Endodermal cell (in vitro differentiated cells): ENCODE measurements at regions not wholly inside any gene's neighbourhood (a gene's known extent, or its start where the extent isn't known, plus 50 kb on each side); places are given as distances from the start of the nearest gene placed in this dataset.
"Not testable (repeated sequence)": the region's sequence is repeated elsewhere in the genome, so short reads cannot be mapped to it uniquely, and the experiment has no call there.

Source experiments
- DNase-seq: peaks from one replicate; pipeline ENCODE4 v3.0.0-alpha.2; 2017
- H3K27ac ChIP-seq: 2 replicates; pipeline ENCODE4 v1.5.1; 2013; ENCODE audit warnings: mild to moderate bottlenecking, low read depth, low read length, moderate library complexity
- H3K27me3 ChIP-seq: 2 replicates; pipeline ENCODE4 v1.6.1; 2013; ENCODE audit warnings: mild to moderate bottlenecking, low read length, moderate library complexity; ENCODE audit not compliant: insufficient read depth, control insufficient read depth, poor library complexity, severe bottlenecking
- H3K36me3 ChIP-seq: 2 replicates; pipeline ENCODE4 v1.7.0; 2013; ENCODE audit warnings: mild to moderate bottlenecking, low read length, moderate library complexity; ENCODE audit not compliant: control insufficient read depth, insufficient read depth
- H3K4me1 ChIP-seq: one replicate; pipeline ENCODE4 v1.7.0; 2013; ENCODE audit warnings: low read length; ENCODE audit not compliant: control insufficient read depth, insufficient read depth
- H3K4me3 ChIP-seq: 2 replicates; pipeline ENCODE4 v1.5.1; 2013; ENCODE audit warnings: mild to moderate bottlenecking, low read length, moderate library complexity
- H3K9ac ChIP-seq: 2 replicates; pipeline ENCODE4 v1.6.1; 2013; ENCODE audit warnings: mild to moderate bottlenecking, low read length, moderate library complexity; ENCODE audit not compliant: poor library complexity, severe bottlenecking; ENCODE audit errors: extremely low read depth
- H3K9me3 ChIP-seq: 2 replicates; pipeline ENCODE4 v1.6.1; 2013; ENCODE audit warnings: mild to moderate bottlenecking, low read length, moderate library complexity; ENCODE audit not compliant: control insufficient read depth
- H3K27ac Mint-ChIP-seq: 2 replicates; pipeline ENCODE4 v1.8.0; 2020; ENCODE audit warnings: mixed read lengths
- H3K27me3 Mint-ChIP-seq: 2 replicates; pipeline ENCODE4 v1.8.0; 2021; ENCODE audit warnings: mild to moderate bottlenecking, mixed read lengths; ENCODE audit not compliant: insufficient read depth
- H3K36me3 Mint-ChIP-seq: 2 replicates; pipeline ENCODE4 v1.8.0; 2020; ENCODE audit warnings: low read depth, mixed read lengths
- H3K4me1 Mint-ChIP-seq: 2 replicates; pipeline ENCODE4 v1.8.0; 2020; ENCODE audit warnings: mixed read lengths
- H3K4me3 Mint-ChIP-seq: 2 replicates; pipeline ENCODE4 v1.8.0; 2020; ENCODE audit warnings: mild to moderate bottlenecking, moderate library complexity, mixed read lengths
- H3K9me3 Mint-ChIP-seq: 2 replicates; pipeline ENCODE4 v1.8.0; 2020; ENCODE audit warnings: mild to moderate bottlenecking, mixed read lengths
- CTCF ChIP-seq: fragments of 200-600 bp; sonication (generic); conservative IDR thresholded peaks from 2 replicates; pipeline ENCODE4 v1.5.0; 2021; ENCODE audit warnings: antibody characterized with exemption, mild to moderate bottlenecking
- WGBS, 2 experiments: methylation state at CpG; one replicate each; pipeline versions ENCODE4 v1.1.5 to v1.1.7; 2013; ENCODE audit warnings: missing lambda C conversion rate in 2 of 2, mixed read lengths in 1 of 2; ENCODE audit not compliant: insufficient coverage in 1 of 2, insufficient read length in 1 of 2; 5-methylcytosine and 5-hydroxymethylcytosine counted together

- Histone ChIP-seq H3K27me3 (no peaks in the 10 kb centered on the region), H3K36me3 (no peaks in the 10 kb centered on the region), H3K4me3 (no peak overlapping the region), H3K9me3 (no peaks in the 10 kb centered on the region), H3K9ac (no peak overlapping the region), H3K4me1 (no peaks in the 10 kb centered on the region), H3K27ac (no peak overlapping the region)
- TF ChIP-seq CTCF: no peak
- Mint-ChIP-seq H3K36me3 (no peaks in the 10 kb centered on the region), H3K9me3 (no peaks in the 10 kb centered on the region), H3K27ac (no peak overlapping the region), H3K27me3 (peaks cover 2% of the 10 kb centered on the region), H3K4me3 (no peak overlapping the region), H3K4me1 (no peaks in the 10 kb centered on the region)
- 93 to 100% methylated on average over 4 to 8 of the region's 8 CpGs for WGBS, 2 experiments
- no peak for DNase-seq
Observed at GRCh38 chr10:33917069-33917780, 582.8 kb upstream of the NRP1 start.

- Histone ChIP-seq H3K9me3 (no peaks in the 10 kb centered on the region), H3K27ac (no peak overlapping the region), H3K9ac (no peak overlapping the region), H3K27me3 (no peaks in the 10 kb centered on the region), H3K4me3 (no peak overlapping the region), H3K4me1 (no peaks in the 10 kb centered on the region), H3K36me3 (no peaks in the 10 kb centered on the region)
- no peak overlapping the region for H3K27ac Mint-ChIP-seq
- 83 to 96% methylated on average over 1 to 2 of the region's 2 CpGs for WGBS, 2 experiments
- H3K27me3 Mint-ChIP-seq: peaks cover 2% of the 10 kb centered on the region
- H3K9me3 Mint-ChIP-seq: no peaks in the 10 kb centered on the region
- no peaks in the 10 kb centered on the region for H3K4me1 Mint-ChIP-seq
- no peaks in the 10 kb centered on the region for H3K36me3 Mint-ChIP-seq
- H3K4me3 Mint-ChIP-seq: no peak overlapping the region
- no peak for TF ChIP-seq CTCF
- no peak for DNase-seq
Observed at GRCh38 chr10:33914746-33915145, 580.3 kb upstream of the NRP1 start.

- H3K4me1 Mint-ChIP-seq: no peaks in the 10 kb centered on the region
- no peaks in the 10 kb centered on the region for H3K36me3 ChIP-seq
- no peaks in the 10 kb centered on the region for H3K9me3 Mint-ChIP-seq
- no peaks in the 10 kb centered on the region for H3K27me3 ChIP-seq
- no peak overlapping the region for H3K27ac ChIP-seq
- no peak for TF ChIP-seq CTCF
- H3K4me3 Mint-ChIP-seq: no peak overlapping the region
- H3K27me3 Mint-ChIP-seq: peaks cover 2% of the 10 kb centered on the region
- H3K36me3 Mint-ChIP-seq: no peaks in the 10 kb centered on the region
- H3K9me3 ChIP-seq: no peaks in the 10 kb centered on the region
- H3K9ac ChIP-seq: no peak overlapping the region
- no peak overlapping the region for H3K27ac Mint-ChIP-seq
- no peak for DNase-seq
- H3K4me1 ChIP-seq: no peaks in the 10 kb centered on the region
- H3K4me3 ChIP-seq: no peak overlapping the region
- 95% methylated on average over 2 of the region's 3 CpGs; no CpG with 5 or more reads in 1 of the 2 experiments for WGBS, 2 experiments
Observed at GRCh38 chr10:33913194-33913593, 578.7 kb upstream of the NRP1 start.

- H3K4me1 Mint-ChIP-seq, H3K4me3 ChIP-seq, DNase-seq, H3K27ac ChIP-seq, H3K9me3 ChIP-seq, H3K36me3 Mint-ChIP-seq, H3K36me3 ChIP-seq, H3K9me3 Mint-ChIP-seq, H3K4me1 ChIP-seq, H3K4me3 Mint-ChIP-seq, H3K9ac ChIP-seq, H3K27ac Mint-ChIP-seq, H3K27me3 ChIP-seq, H3K27me3 Mint-ChIP-seq: not testable (repeated sequence)
- 87 to 94% methylated on average over 3 to 4 of the region's 4 CpGs for WGBS, 2 experiments
Observed at GRCh38 chr10:33909476-33909875, 575.0 kb upstream of the NRP1 start.
